ENCODE measurements at regions not wholly inside any gene's neighbourhood (a gene's known extent, or its start where the extent isn't known, plus 50 kb on each side); places are given as distances from the start of the nearest gene placed in this dataset.

DNA sequence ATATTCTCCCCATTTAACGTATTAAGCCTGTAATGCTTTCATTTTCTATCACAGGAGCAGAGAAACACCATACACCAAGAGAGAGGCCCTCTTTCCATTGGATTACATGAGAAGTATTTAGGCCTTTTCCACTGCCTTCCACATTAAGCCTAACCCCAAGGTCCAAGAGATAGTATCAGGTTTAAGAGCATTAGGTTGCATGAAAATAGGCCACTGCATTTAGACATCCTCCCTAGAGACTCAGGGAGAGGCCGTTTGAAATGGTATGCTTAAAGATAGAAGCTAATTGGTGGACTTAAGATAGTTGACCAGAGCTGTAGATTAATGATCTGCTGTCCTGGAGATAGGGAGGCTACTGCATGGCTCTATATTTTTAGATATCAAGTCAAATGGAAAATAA is 128.5 kb upstream of the PTPRM start (continued):
- TF ChIP-seq, protein P1, sequence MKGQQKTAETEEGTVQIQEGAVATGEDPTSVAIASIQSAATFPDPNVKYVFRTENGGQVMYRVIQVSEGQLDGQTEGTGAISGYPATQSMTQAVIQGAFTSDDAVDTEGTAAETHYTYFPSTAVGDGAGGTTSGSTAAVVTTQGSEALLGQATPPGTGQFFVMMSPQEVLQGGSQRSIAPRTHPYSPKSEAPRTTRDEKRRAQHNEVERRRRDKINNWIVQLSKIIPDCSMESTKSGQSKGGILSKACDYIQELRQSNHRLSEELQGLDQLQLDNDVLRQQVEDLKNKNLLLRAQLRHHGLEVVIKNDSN (IDR thresholded peaks at IDR 0.05; ENCODE audit: borderline replicate concordance, extremely low read length, insufficient read depth, low read depth, low read length), result no peak
- no peak for TF ChIP-seq ZNF217 (IDR thresholded peaks at IDR 0.05)

GRCh38 chr18:7447318-7448028 is 119.6 kb upstream of the PTPRM start:
- FAIRE-seq (no peak), ATAC-seq (no peak), DNase-seq (ENCODE audit: low read depth, low spot score) (no peak)
- RAD21 ChIA-PET (ENCODE audit: unreplicated experiment), result no interaction called here
- no TSS peak for BruUV-seq (replicated peaks)
- Histone ChIP-seq H3K27me3 (replicated peaks in 1 of 2; ENCODE audit: control insufficient read depth in 2 of 2, insufficient read depth in 2 of 2, low read length in 1 of 2) (no peaks in the 10 kb centered on the region), H3K79me2 (ENCODE audit: control insufficient read depth, insufficient read depth, low read length) (no peaks in the 10 kb centered on the region), H3K4me2 (ENCODE audit: control insufficient read depth, insufficient read depth) (no peak overlapping the region), H3K4me1 (ENCODE audit: control insufficient read depth, insufficient read depth, low read length) (no peaks in the 10 kb centered on the region), H3K27ac (ENCODE audit: control insufficient read depth, insufficient read depth) (no peak overlapping the region), H3K4me3 (no peak overlapping the region), H4K20me1 (ENCODE audit: control insufficient read depth, insufficient read depth) (no peaks in the 10 kb centered on the region), H2AFZ (ENCODE audit: control insufficient read depth, low read depth, low read length) (no peak overlapping the region), H3K9me3 (replicated peaks; ENCODE audit: control insufficient read depth, insufficient read depth, low read length) (no peaks in the 10 kb centered on the region), H3K36me3 (ENCODE audit: control insufficient read depth in 2 of 2, insufficient read depth in 2 of 2, low read length in 1 of 2) (no peaks in the 10 kb centered on the region), H3K9ac (ENCODE audit: control insufficient read depth, insufficient read depth, low read length) (no peak overlapping the region)
- SMC1A ChIA-PET (ENCODE audit: uncharacterized antibody, unreplicated experiment), result no interaction called here
- CTCF ChIA-PET, result no interaction called here
- in situ Hi-C loops (cut with MboI) (no loop called here), intact Hi-C loops (cut with micrococcal nuclease; ENCODE audit: unreplicated experiment) (no loop called here)
- POLR2A ChIA-PET, result no interaction called here
- WGBS (ENCODE audit: insufficient coverage, insufficient replicate concordance, low lambda C conversion rate, missing lambda C conversion rate), result 0% methylated on average over 2 of the region's 2 CpGs
- TF ChIP-seq, protein P2, sequence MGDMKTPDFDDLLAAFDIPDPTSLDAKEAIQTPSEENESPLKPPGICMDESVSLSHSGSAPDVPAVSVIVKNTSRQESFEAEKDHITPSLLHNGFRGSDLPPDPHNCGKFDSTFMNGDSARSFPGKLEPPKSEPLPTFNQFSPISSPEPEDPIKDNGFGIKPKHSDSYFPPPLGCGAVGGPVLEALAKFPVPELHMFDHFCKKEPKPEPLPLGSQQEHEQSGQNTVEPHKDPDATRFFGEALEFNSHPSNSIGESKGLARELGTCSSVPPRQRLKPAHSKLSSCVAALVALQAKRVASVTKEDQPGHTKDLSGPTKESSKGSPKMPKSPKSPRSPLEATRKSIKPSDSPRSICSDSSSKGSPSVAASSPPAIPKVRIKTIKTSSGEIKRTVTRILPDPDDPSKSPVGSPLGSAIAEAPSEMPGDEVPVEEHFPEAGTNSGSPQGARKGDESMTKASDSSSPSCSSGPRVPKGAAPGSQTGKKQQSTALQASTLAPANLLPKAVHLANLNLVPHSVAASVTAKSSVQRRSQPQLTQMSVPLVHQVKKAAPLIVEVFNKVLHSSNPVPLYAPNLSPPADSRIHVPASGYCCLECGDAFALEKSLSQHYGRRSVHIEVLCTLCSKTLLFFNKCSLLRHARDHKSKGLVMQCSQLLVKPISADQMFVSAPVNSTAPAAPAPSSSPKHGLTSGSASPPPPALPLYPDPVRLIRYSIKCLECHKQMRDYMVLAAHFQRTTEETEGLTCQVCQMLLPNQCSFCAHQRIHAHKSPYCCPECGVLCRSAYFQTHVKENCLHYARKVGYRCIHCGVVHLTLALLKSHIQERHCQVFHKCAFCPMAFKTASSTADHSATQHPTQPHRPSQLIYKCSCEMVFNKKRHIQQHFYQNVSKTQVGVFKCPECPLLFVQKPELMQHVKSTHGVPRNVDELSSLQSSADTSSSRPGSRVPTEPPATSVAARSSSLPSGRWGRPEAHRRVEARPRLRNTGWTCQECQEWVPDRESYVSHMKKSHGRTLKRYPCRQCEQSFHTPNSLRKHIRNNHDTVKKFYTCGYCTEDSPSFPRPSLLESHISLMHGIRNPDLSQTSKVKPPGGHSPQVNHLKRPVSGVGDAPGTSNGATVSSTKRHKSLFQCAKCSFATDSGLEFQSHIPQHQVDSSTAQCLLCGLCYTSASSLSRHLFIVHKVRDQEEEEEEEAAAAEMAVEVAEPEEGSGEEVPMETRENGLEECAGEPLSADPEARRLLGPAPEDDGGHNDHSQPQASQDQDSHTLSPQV (IDR thresholded peaks at IDR 0.05), result no peak
- TF ChIP-seq NFIC (IDR thresholded peaks at IDR 0.05; ENCODE audit: low read depth, low read length) (no peak), POU2F2 (IDR thresholded peaks at IDR 0.05; ENCODE audit: borderline replicate concordance, low read depth, low read length) (no peak), GABPA (IDR thresholded peaks at IDR 0.05; ENCODE audit: low read depth) (no peak), CBX5 (IDR thresholded peaks at IDR 0.05; ENCODE audit: low read depth) (no peak), SRF (IDR thresholded peaks at IDR 0.05; ENCODE audit: low read depth in 2 of 2, low read length in 2 of 2) (no peak), NFYA (IDR thresholded peaks at IDR 0.05; ENCODE audit: borderline replicate concordance, low read depth, low read length) (no peak), FOS (IDR thresholded peaks at IDR 0.05; ENCODE audit: borderline replicate concordance, extremely low read depth, insufficient read length) (no peak), PAX8 (IDR thresholded peaks at IDR 0.05) (no peak), IRF4 (IDR thresholded peaks at IDR 0.05; ENCODE audit: low read depth, low read length) (no peak), IKZF1 (conservative IDR thresholded peaks at IDR 0.05) (no peak)
- TF ChIP-seq, protein P3, sequence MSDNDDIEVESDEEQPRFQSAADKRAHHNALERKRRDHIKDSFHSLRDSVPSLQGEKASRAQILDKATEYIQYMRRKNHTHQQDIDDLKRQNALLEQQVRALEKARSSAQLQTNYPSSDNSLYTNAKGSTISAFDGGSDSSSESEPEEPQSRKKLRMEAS (IDR thresholded peaks at IDR 0.05; ENCODE audit: low read depth, low read length), result no peak
- TF ChIP-seq, protein P4, sequence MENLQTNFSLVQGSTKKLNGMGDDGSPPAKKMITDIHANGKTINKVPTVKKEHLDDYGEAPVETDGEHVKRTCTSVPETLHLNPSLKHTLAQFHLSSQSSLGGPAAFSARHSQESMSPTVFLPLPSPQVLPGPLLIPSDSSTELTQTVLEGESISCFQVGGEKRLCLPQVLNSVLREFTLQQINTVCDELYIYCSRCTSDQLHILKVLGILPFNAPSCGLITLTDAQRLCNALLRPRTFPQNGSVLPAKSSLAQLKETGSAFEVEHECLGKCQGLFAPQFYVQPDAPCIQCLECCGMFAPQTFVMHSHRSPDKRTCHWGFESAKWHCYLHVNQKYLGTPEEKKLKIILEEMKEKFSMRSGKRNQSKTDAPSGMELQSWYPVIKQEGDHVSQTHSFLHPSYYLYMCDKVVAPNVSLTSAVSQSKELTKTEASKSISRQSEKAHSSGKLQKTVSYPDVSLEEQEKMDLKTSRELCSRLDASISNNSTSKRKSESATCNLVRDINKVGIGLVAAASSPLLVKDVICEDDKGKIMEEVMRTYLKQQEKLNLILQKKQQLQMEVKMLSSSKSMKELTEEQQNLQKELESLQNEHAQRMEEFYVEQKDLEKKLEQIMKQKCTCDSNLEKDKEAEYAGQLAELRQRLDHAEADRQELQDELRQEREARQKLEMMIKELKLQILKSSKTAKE (IDR thresholded peaks at IDR 0.05; ENCODE audit: low read depth, poor library complexity, severe bottlenecking), result no peak
